MM.1S (cell line): ENCODE measurements at regions not wholly inside any gene's neighbourhood (a gene's known extent, or its start where the extent isn't known, plus 50 kb on each side); places are given as distances from the start of the nearest gene placed in this dataset.

Source experiments
- CTCF ChIP-seq: fragments of 300-600 bp; sonication (generic); IDR thresholded peaks from 2 replicates; pipeline ENCODE4 v1.5.1; 2016; ENCODE audit warnings: antibody characterized with exemption, low read length, mixed read lengths
- EZH2 ChIP-seq: fragments of 300-600 bp; sonication (generic); optimal IDR thresholded peaks from 2 replicates; pipeline ENCODE3; 2017; ENCODE audit warnings: low read depth, mild to moderate bottlenecking, antibody characterized with exemption, low read length, mixed read lengths

GRCh38 chr11:15871904-15872626 lies 484.3 kb downstream of the SOX6 start:
- TF ChIP-seq EZH2 (no peak), CTCF (no peak)
